H1 (cell line): ENCODE measurements at regions not wholly inside any gene's neighbourhood (a gene's known extent, or its start where the extent isn't known, plus 50 kb on each side); places are given as distances from the start of the nearest gene placed in this dataset.

ENCODE experiments used
- CTCF ChIA-PET: fragments of 300-600 bp; sonication (Branson Sonifier 250); formaldehyde crosslinking; loops from one replicate; lab custom pipeline; 2021; ENCODE audit not compliant: partially characterized antibody; lab: Charles Lee
- POLR2A ChIA-PET: fragments of 300-600 bp; sonication (Branson Sonifier 250); formaldehyde crosslinking; loops from one replicate; lab custom pipeline; 2021; ENCODE audit warnings: inconsistent platforms; ENCODE audit not compliant: partially characterized antibody; lab: Charles Lee
- DNase-seq, 2 experiments: peaks; one replicate each; pipeline versions ENCODE4 v3.0.0 to v3.0.0-alpha.2; 2010 to 2022; ENCODE audit warnings: low spot score in 2 of 2, low read depth in 1 of 2, mixed read lengths in 1 of 2
- FAIRE-seq: peaks from 2 replicates; lab custom pipeline; 2011; peaks lifted over from hg19 to GRCh38; lab: Jason Lieb, UNC
- H2AFZ ChIP-seq: 2 replicates; pipeline ENCODE4 v1.8.1; 2012; ENCODE audit warnings: low read length, inconsistent platforms
- H2AK5ac ChIP-seq: 2 replicates; pipeline ENCODE4 v1.6.1; 2013; ENCODE audit warnings: low read depth, low read length
- H2BK120ac ChIP-seq: replicated peaks from 2 replicates; pipeline ENCODE3; 2013; ENCODE audit warnings: low read depth, low read length, inconsistent platforms
- H2BK12ac ChIP-seq: 2 replicates; pipeline ENCODE4 v1.6.1; 2013; ENCODE audit warnings: low read depth, low read length
- H2BK15ac ChIP-seq: 2 replicates; pipeline ENCODE4 v1.6.1; 2013; ENCODE audit warnings: low read length
- H2BK20ac ChIP-seq: 2 replicates; pipeline ENCODE4 v1.6.1; 2013; ENCODE audit warnings: low read length
- H2BK5ac ChIP-seq: 2 replicates; pipeline ENCODE4 v1.6.1; 2013; ENCODE audit warnings: low read depth, low read length
- H3K14ac ChIP-seq: 2 replicates; pipeline ENCODE4 v1.6.1; 2013; ENCODE audit warnings: inconsistent platforms; ENCODE audit not compliant: insufficient read length
- H3K18ac ChIP-seq: 2 replicates; pipeline ENCODE4 v1.6.1; 2013; ENCODE audit warnings: low read length; ENCODE audit errors: extremely low read depth
- H3K23ac ChIP-seq: 2 replicates; pipeline ENCODE4 v1.6.1; 2013; ENCODE audit warnings: inconsistent platforms; ENCODE audit not compliant: insufficient read length
- H3K23me2 ChIP-seq: 2 replicates; pipeline ENCODE4 v1.6.1; 2013; ENCODE audit warnings: low read depth, low read length
- H3K27ac ChIP-seq: 2 replicates; pipeline ENCODE4 v1.6.1; 2011; ENCODE audit warnings: low read depth, low read length, inconsistent platforms
- H3K27me3 ChIP-seq, 4 experiments: replicated peaks in 1 of 4; 1 replicate in 1 of 4; 2 replicates in 3 of 4; pipeline versions ENCODE4 v1.6.1 to v1.8.1; 2011 to 2013; ENCODE audit warnings: low read length in 3 of 4, mild to moderate bottlenecking in 3 of 4, inconsistent platforms in 2 of 4, mixed read lengths in 2 of 4, moderate library complexity in 1 of 4; ENCODE audit not compliant: control insufficient read depth in 3 of 4, insufficient read depth in 3 of 4; ENCODE audit errors: extremely low read depth in 1 of 4
- H3K36me3 ChIP-seq, 4 experiments: 2 replicates each; pipeline versions ENCODE4 v1.6.1 to v1.8.1; 2011 to 2013; ENCODE audit warnings: mild to moderate bottlenecking in 4 of 4, low read length in 3 of 4, moderate library complexity in 2 of 4, control low read depth in 1 of 4, inconsistent platforms in 1 of 4; ENCODE audit not compliant: insufficient read depth in 4 of 4, control insufficient read depth in 2 of 4
- H3K4ac ChIP-seq: replicated peaks from 2 replicates; pipeline ENCODE3; 2013; ENCODE audit warnings: low read length, low read depth, mixed read lengths, inconsistent platforms; ENCODE audit not compliant: insufficient read length
- H3K4me1 ChIP-seq, 4 experiments: replicated peaks in 1 of 4; 1 replicate in 1 of 4; 2 replicates in 3 of 4; pipeline versions ENCODE4 v1.6.1 to v1.8.1; 2011 to 2013; ENCODE audit warnings: low read length in 3 of 4, inconsistent platforms in 2 of 4, mixed read lengths in 1 of 4; ENCODE audit not compliant: insufficient read depth in 4 of 4, control insufficient read depth in 3 of 4
- H3K4me2 ChIP-seq, 2 experiments: 2 replicates each; pipeline versions ENCODE4 v1.6.1 to v1.8.1; 2011 to 2013; ENCODE audit warnings: low read depth in 2 of 2, low read length in 2 of 2, control low read depth in 1 of 2, inconsistent platforms in 1 of 2, mild to moderate bottlenecking in 1 of 2; ENCODE audit not compliant: insufficient read depth in 1 of 2
- H3K4me3 ChIP-seq, 4 experiments: fragments of 200-600, 300-600 bp in 1 of 4; sonication (generic), shearing (Covaris generic), sonication (Bioruptor Twin) in 1 of 4; 2 replicates each; pipeline versions ENCODE4 v1.5.1 to v1.8.1; 2011 to 2016; ENCODE audit warnings: low read length in 4 of 4, low read depth in 3 of 4, control low read depth in 2 of 4, inconsistent platforms in 2 of 4, mild to moderate bottlenecking in 2 of 4, mixed read lengths in 1 of 4, moderate library complexity in 1 of 4; ENCODE audit not compliant: insufficient read depth in 2 of 4; ENCODE audit errors: extremely low read depth in 1 of 4
- H3K56ac ChIP-seq: replicated peaks from 2 replicates; pipeline ENCODE3; 2013; ENCODE audit warnings: low read depth, mild to moderate bottlenecking, mixed read lengths, low read length, inconsistent platforms; ENCODE audit not compliant: insufficient read length
- H3K79me1 ChIP-seq: 2 replicates; pipeline ENCODE4 v1.6.1; 2013; ENCODE audit warnings: low read depth, low read length, control low read depth
- H3K79me2 ChIP-seq, 2 experiments: 2 replicates each; pipeline versions ENCODE4 v1.6.1 to v1.8.1; 2012 to 2013; ENCODE audit warnings: low read length in 2 of 2, mild to moderate bottlenecking in 2 of 2, inconsistent platforms in 1 of 2; ENCODE audit not compliant: insufficient read depth in 2 of 2, control insufficient read depth in 1 of 2
- H3K9ac ChIP-seq, 4 experiments: replicated peaks in 1 of 4; 1 replicate in 1 of 4; 2 replicates in 3 of 4; pipeline versions ENCODE4 v1.6.1 to v1.8.1; 2011 to 2013; ENCODE audit warnings: low read depth in 3 of 4, low read length in 3 of 4, control low read depth in 2 of 4, mild to moderate bottlenecking in 2 of 4, moderate library complexity in 2 of 4, inconsistent platforms in 1 of 4; ENCODE audit errors: extremely low read depth in 1 of 4
- H3K9me3 ChIP-seq, 2 experiments: 2 replicates each; pipeline versions ENCODE4 v1.6.1 to v1.8.1; 2012 to 2013; ENCODE audit warnings: mild to moderate bottlenecking in 2 of 2, moderate library complexity in 2 of 2, control low read depth in 1 of 2, inconsistent platforms in 1 of 2, low read depth in 1 of 2, low read length in 1 of 2, mixed read lengths in 1 of 2; ENCODE audit not compliant: insufficient read depth in 2 of 2
- H4K20me1 ChIP-seq, 2 experiments: replicated peaks in 1 of 2; 2 replicates each; pipeline versions ENCODE3 to v1.8.1; 2011 to 2013; ENCODE audit warnings: inconsistent platforms in 2 of 2, low read length in 2 of 2, mild to moderate bottlenecking in 1 of 2; ENCODE audit not compliant: insufficient read depth in 2 of 2, control insufficient read depth in 1 of 2
- H4K5ac ChIP-seq: 2 replicates; pipeline ENCODE4 v1.6.1; 2013; ENCODE audit warnings: low read length, low read depth, mixed read lengths, inconsistent platforms; ENCODE audit not compliant: insufficient read length
- H4K8ac ChIP-seq: 2 replicates; pipeline ENCODE4 v1.8.0; 2013; ENCODE audit warnings: mild to moderate bottlenecking, moderate library complexity, low read length, inconsistent platforms; ENCODE audit not compliant: insufficient read depth; ENCODE audit errors: extremely low read depth
- H4K91ac ChIP-seq: replicated peaks from 2 replicates; pipeline ENCODE3; 2013; ENCODE audit warnings: low read length, mixed read lengths, inconsistent platforms; ENCODE audit not compliant: insufficient read length
- YY1 ChIP-seq: IDR thresholded peaks from 2 replicates; pipeline ENCODE4 v1.6.1; 2011; ENCODE audit warnings: low read depth, mild to moderate bottlenecking, low read length
- WGBS, 2 experiments: shearing (Covaris generic) in 1 of 2; methylation state at CpG; one replicate each; pipeline versions ENCODE4 v1.1.6 to v1.1.7; 2013 to 2015; ENCODE audit warnings: low lambda C conversion rate in 2 of 2, mixed read lengths in 2 of 2, inconsistent platforms in 1 of 2, low coverage in 1 of 2, missing lambda C conversion rate in 1 of 2; ENCODE audit not compliant: insufficient replicate concordance in 2 of 2, insufficient coverage in 1 of 2, insufficient read length in 1 of 2; ENCODE audit errors: extremely low coverage in 1 of 2, missing lambda C conversion rate in 1 of 2; 5-methylcytosine and 5-hydroxymethylcytosine counted together

DNA sequence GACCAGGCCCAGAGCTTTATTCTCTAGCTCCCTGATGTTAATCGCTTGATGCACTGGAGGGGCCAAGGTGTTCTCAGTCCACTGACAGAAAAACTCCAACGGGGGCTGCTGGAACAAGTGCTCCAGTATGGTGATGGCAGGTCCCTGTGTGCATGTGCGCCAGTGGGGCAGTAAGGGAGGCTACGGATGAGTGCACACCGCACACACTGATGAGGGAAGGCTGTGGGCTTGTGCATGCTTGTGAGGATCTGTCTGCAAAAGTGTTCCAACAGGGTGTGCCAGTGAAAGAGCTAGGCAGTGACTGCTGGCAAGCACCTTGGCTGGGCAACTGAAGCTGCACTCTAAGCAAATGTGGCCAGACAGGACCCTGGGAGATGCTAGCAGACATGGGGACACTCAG is 229.7 kb upstream of the FOXG1 start:
- H3K4me3 ChIP-seq: no peak overlapping the region
- H2AFZ ChIP-seq: no peak overlapping the region
- no peaks in the 10 kb centered on the region for H3K79me1 ChIP-seq
- H4K5ac ChIP-seq: no peak overlapping the region
- H3K27ac ChIP-seq: no peak overlapping the region
- no peak overlapping the region for H2BK15ac ChIP-seq
- no peak overlapping the region for H2BK5ac ChIP-seq
- no peak for TF ChIP-seq YY1
- H3K27me3 ChIP-seq: no peaks in the 10 kb centered on the region
- H3K4me2 ChIP-seq: no peak overlapping the region
- H4K20me1 ChIP-seq: no peaks in the 10 kb centered on the region
- H2AK5ac ChIP-seq: no peak overlapping the region
- H3K56ac ChIP-seq: no peak overlapping the region
- H3K18ac ChIP-seq: no peak overlapping the region
- DNase-seq (no peak), FAIRE-seq (no peak)
- no peak overlapping the region for H2BK12ac ChIP-seq
- H3K9me3 ChIP-seq: peaks cover 4 to 7% of the 10 kb centered on the region in 2 experiments; a peak in 2 of 4 replicates
- no peaks in the 10 kb centered on the region for H3K23me2 ChIP-seq
- no peak overlapping the region for H2BK20ac ChIP-seq
- no peak overlapping the region for H2BK120ac ChIP-seq
- H3K14ac ChIP-seq: no peak overlapping the region
- H3K4me1 ChIP-seq: no peaks in the 10 kb centered on the region
- no peak overlapping the region; the same call in 1 of the 2 replicates for H4K8ac ChIP-seq
- H3K4ac ChIP-seq: no peak overlapping the region
- ChIA-PET CTCF (interaction anchor here (0.6 kb wide), 1 partner anchor 24 kb away, joined by 5 read pairs; no protein-coding TSS in a partner anchor), POLR2A (no interaction called here)
- H3K79me2 ChIP-seq: no peaks in the 10 kb centered on the region
- H3K23ac ChIP-seq: no peak overlapping the region
- no peak overlapping the region for H3K9ac ChIP-seq
- H3K36me3 ChIP-seq: no peaks in the 10 kb centered on the region
- WGBS, 2 experiments: 90% methylated on average over 5 of the region's 5 CpGs; no CpG with 5 or more reads in 1 of the 2 experiments
- H4K91ac ChIP-seq: no peak overlapping the region
